ENCODE measurements at regions not wholly inside any gene's neighbourhood (a gene's known extent, or its start where the extent isn't known, plus 50 kb on each side); places are given as distances from the start of the nearest gene placed in this dataset.

GRCh38 chr10:81655986-81656385 lies 219.0 kb upstream of the NRG3 start:
- TF ChIP-seq CTCF (conservative IDR thresholded peaks at IDR 0.05; ENCODE audit: low read depth, low read length) (no peak), EZH2 (IDR thresholded peaks at IDR 0.05; ENCODE audit: borderline replicate concordance, low read depth, low read length, poor library complexity, severe bottlenecking) (no peak)

Measured in A673 (cell line).